ENCODE measurements at regions not wholly inside any gene's neighbourhood (a gene's known extent, or its start where the extent isn't known, plus 50 kb on each side); places are given as distances from the start of the nearest gene placed in this dataset.
"Not testable (repeated sequence)": the region's sequence is repeated elsewhere in the genome, so short reads cannot be mapped to it uniquely, and the experiment has no call there.

DNA sequence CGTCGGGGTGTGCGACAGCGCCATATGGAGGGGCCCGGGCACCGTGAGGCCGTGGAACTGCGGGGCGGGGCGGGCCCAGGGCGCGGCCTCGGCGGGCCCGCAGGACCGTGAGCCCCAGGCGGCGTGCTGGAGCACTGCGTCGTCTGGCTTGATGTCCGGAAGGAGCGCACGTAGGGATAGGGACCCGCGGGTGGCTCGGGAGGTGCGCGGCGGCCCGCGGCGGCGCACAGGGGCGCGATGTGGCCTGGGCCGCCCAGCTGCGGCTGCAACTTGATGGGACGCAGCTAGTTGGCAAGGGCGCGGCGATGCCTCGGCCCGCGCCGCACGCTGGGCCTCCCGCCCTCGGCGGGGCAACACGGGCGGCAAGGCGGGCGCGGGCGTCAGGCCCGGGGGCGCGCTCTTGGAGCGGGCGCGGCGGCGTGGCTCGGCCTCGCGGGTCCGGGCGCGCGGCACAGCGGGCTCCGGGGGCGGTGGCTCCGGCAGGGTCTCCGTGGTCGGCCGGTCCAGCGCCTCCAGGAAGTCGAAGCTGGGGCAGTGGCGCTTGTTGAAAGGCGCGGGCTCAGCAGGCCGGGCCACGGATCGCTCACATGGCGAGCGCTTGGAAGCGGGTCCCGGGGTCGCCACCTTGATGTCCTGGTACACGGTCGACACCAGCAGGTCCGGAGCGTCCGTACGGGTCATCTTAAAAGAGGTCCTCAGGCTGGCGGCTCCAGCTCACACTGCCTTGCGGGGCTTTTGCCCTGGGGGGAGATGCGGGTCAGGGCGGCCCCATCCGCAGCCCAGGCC, 302.0 kb downstream of the CCDC74A start:
- not testable (repeated sequence) for H3K36me3 ChIP-seq (ENCODE audit: control insufficient read depth in 4 of 4, insufficient read depth in 3 of 4, low read depth in 1 of 4, low read length in 3 of 4); DNase-seq (ENCODE audit: low spot score); H3K4me3 ChIP-seq (ENCODE audit: low read depth in 1 of 3, low read length in 3 of 3); H3K27ac ChIP-seq (ENCODE audit: low read depth in 1 of 2, low read length in 2 of 2); H3K4me1 ChIP-seq (ENCODE audit: control insufficient read depth in 4 of 4, insufficient read depth in 4 of 4, low read length in 3 of 4); H3K9ac ChIP-seq (ENCODE audit: low read depth in 1 of 2, low read length in 2 of 2); H3K27me3 ChIP-seq (ENCODE audit: control insufficient read depth in 4 of 4, insufficient read depth in 4 of 4, low read length in 3 of 4); H3K9me3 ChIP-seq (ENCODE audit: control insufficient read depth in 4 of 4, low read length in 3 of 4)
- 20% methylated on average over 101 of the region's 101 CpGs for WGBS

DNA sequence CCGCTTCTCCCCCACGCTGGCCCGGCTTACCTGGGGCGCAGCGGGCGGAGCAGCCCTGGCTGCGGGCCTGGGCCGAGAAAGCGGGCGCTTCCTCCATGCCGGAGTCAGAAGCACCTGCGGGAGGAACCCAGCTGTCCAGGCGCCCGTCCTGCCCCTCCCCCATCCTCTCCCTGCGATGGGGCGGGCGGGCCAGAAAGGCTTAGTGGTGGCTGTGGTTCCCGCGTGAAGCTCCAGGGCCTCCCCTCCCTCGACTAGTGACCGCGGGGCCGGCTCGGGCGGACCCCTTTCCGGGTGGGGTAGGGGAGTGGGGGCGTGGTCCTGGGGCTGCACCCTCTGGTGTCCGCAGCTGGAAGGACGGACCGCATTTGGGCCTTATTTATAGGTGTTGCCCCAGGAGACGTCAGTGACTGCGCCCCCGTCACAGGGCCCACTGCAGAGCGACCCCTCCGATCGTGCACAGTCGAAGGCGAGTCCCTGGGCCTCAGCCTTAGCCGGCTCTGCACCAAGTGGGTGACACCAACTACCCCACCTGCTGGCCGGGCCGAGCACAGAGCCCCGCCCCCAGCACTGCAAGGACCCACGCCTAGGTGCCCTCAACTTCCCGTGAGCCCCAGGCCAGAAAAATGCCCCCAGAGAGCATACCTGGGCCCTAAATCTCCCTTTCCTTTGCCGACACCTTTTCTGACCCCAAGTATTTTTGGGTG, 302.7 kb downstream of the CCDC74A start:
- H3K9ac ChIP-seq (ENCODE audit: low read depth in 1 of 2, low read length in 2 of 2); H3K4me3 ChIP-seq (ENCODE audit: low read depth in 1 of 3, low read length in 3 of 3); H3K27ac ChIP-seq (ENCODE audit: low read depth in 1 of 2, low read length in 2 of 2); H3K4me1 ChIP-seq (ENCODE audit: control insufficient read depth in 4 of 4, insufficient read depth in 4 of 4, low read length in 3 of 4); H3K9me3 ChIP-seq (ENCODE audit: control insufficient read depth in 4 of 4, low read length in 3 of 4); H3K27me3 ChIP-seq (ENCODE audit: control insufficient read depth in 4 of 4, insufficient read depth in 4 of 4, low read length in 3 of 4); H3K36me3 ChIP-seq (ENCODE audit: control insufficient read depth in 4 of 4, insufficient read depth in 3 of 4, low read depth in 1 of 4, low read length in 3 of 4); DNase-seq (ENCODE audit: low spot score): not testable (repeated sequence)
- WGBS, result 53% methylated on average over 45 of the region's 45 CpGs

DNA sequence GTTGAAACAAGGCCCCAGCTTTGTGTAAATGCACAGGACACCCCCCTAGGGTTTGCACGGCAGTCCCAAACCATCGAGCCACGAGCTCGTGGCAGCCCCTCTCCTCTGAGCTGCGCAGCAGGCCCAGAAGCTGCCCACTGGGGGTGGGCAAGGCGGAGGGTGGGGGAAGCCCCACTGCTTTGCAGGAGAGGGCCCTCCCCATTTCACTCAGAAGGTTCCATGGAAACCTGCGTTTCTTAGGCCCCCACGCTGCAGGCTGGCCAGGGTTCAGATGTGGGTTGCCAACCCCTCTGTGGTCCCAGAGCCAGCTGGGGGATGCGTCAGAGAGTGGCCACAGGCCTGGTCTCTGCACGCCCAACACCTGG, 303.2 kb downstream of the CCDC74A start:
- H3K9ac ChIP-seq (ENCODE audit: low read depth in 1 of 2, low read length in 2 of 2); H3K9me3 ChIP-seq (ENCODE audit: control insufficient read depth in 4 of 4, low read length in 3 of 4); H3K27ac ChIP-seq (ENCODE audit: low read depth in 1 of 2, low read length in 2 of 2); H3K27me3 ChIP-seq (ENCODE audit: control insufficient read depth in 4 of 4, insufficient read depth in 4 of 4, low read length in 3 of 4); H3K4me1 ChIP-seq (ENCODE audit: control insufficient read depth in 4 of 4, insufficient read depth in 4 of 4, low read length in 3 of 4); H3K4me3 ChIP-seq (ENCODE audit: low read depth in 1 of 3, low read length in 3 of 3); DNase-seq (ENCODE audit: low spot score); H3K36me3 ChIP-seq (ENCODE audit: control insufficient read depth in 4 of 4, insufficient read depth in 3 of 4, low read depth in 1 of 4, low read length in 3 of 4): not testable (repeated sequence)
- WGBS, result 93% methylated on average over 10 of the region's 10 CpGs

DNA sequence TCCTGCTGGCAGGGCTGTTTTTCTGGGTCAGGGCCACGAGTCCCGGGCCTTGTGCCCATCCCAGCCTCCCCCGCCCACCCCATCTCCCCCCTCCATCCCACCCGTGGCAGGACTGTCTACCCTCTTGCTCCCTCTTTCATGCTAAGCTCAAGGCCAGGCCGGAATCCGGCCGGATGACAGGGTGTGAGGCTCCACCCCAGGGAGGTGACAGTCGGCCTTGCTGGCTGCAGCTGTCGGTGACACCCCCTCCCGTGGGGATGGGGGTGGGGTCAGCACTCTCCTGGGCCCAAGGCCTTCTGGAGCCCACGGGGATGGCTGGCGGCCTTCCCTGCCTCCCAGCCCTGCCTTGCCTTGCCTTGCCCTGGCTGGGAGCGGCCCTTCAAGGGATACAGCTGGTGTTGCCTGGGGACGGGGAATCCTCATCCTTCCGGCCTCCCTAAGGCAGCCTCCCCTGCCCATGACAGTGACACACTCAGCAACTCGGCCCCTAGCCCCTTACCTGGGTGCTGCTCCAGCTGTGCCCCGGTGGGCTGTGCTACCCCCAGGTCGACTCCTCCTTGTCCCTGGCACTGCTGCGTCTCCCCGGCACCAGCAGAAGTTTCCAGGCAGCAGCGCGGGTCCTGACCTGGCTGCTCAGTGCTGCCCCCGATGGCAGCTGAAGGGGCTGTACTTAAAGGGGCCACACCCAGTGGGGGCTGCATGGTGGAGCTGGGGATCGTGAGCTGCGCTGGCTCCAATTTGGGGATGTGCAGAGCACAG, 303.9 kb downstream of the CCDC74A start:
- not testable (repeated sequence) for H3K9ac ChIP-seq (ENCODE audit: low read depth in 1 of 2, low read length in 2 of 2); H3K27ac ChIP-seq (ENCODE audit: low read depth in 1 of 2, low read length in 2 of 2); DNase-seq (ENCODE audit: low spot score); H3K4me3 ChIP-seq (ENCODE audit: low read depth in 1 of 3, low read length in 3 of 3); H3K9me3 ChIP-seq (ENCODE audit: control insufficient read depth in 4 of 4, low read length in 3 of 4); H3K4me1 ChIP-seq (ENCODE audit: control insufficient read depth in 4 of 4, insufficient read depth in 4 of 4, low read length in 3 of 4); H3K36me3 ChIP-seq (ENCODE audit: control insufficient read depth in 4 of 4, insufficient read depth in 3 of 4, low read depth in 1 of 4, low read length in 3 of 4); H3K27me3 ChIP-seq (ENCODE audit: control insufficient read depth in 4 of 4, insufficient read depth in 4 of 4, low read length in 3 of 4)
- 66% methylated on average over 25 of the region's 25 CpGs for WGBS

DNA sequence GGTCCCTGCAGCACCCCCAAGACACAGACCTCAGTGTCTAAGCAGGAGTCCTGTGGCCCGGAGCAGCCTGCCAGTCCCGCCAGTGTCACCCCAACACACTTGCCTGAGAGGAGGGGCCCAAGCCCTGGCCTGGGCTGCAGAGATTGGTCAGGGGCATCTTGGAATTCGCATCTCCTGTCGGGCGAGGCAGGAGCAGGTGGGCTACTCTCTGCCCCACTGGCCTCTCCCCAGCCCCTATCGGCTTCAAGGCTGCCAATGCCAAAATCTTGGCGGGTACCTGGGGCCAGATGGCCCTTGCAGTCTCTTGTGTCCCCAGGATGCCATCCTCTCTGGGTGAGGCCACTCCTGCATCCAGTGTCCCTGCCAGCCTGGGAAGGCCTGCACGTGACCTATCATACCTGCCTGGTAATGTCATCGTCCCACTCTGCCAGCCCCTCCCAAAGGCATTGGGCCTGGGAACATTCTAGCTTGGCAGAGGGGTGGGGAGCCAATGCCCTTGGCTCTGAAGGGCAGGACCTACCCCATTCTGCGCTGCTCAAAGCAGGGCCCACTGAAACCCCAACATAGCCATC, 304.6 kb downstream of the CCDC74A start:
- not testable (repeated sequence) for H3K9ac ChIP-seq (ENCODE audit: low read depth in 1 of 2, low read length in 2 of 2); H3K27me3 ChIP-seq (ENCODE audit: control insufficient read depth in 4 of 4, insufficient read depth in 4 of 4, low read length in 3 of 4); H3K4me1 ChIP-seq (ENCODE audit: control insufficient read depth in 4 of 4, insufficient read depth in 4 of 4, low read length in 3 of 4); H3K4me3 ChIP-seq (ENCODE audit: low read depth in 1 of 3, low read length in 3 of 3); H3K27ac ChIP-seq (ENCODE audit: low read depth in 1 of 2, low read length in 2 of 2); H3K9me3 ChIP-seq (ENCODE audit: control insufficient read depth in 4 of 4, low read length in 3 of 4); H3K36me3 ChIP-seq (ENCODE audit: control insufficient read depth in 4 of 4, insufficient read depth in 3 of 4, low read depth in 1 of 4, low read length in 3 of 4); DNase-seq (ENCODE audit: low spot score)
- WGBS, result 89% methylated on average over 10 of the region's 10 CpGs

DNA sequence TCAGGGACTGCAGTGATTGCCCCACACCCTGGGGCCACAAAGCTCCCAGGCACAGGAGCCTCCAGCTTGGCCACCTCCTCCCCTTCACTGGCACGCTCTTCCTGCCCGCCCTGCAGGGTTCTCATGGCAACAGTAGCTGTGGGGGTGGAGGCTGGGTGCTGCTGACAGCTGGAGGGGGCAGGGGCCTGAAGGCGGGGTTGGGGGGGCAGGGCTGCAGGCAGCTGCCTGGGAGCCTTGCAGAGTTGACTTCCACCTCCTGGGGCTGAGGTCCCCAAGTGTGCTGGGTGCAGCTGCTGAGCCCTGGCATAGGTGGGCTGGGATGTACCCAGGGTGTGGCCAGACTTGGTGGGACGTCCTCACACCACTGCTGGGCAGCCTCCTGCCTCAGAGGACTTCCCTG, 305.2 kb downstream of the CCDC74A start:
- H3K36me3 ChIP-seq (ENCODE audit: control insufficient read depth in 4 of 4, insufficient read depth in 3 of 4, low read depth in 1 of 4, low read length in 3 of 4); H3K9ac ChIP-seq (ENCODE audit: low read depth in 1 of 2, low read length in 2 of 2); H3K9me3 ChIP-seq (ENCODE audit: control insufficient read depth in 4 of 4, low read length in 3 of 4); H3K27ac ChIP-seq (ENCODE audit: low read depth in 1 of 2, low read length in 2 of 2); DNase-seq (ENCODE audit: low spot score); H3K4me3 ChIP-seq (ENCODE audit: low read depth in 1 of 3, low read length in 3 of 3); H3K27me3 ChIP-seq (ENCODE audit: control insufficient read depth in 4 of 4, insufficient read depth in 4 of 4, low read length in 3 of 4); H3K4me1 ChIP-seq (ENCODE audit: control insufficient read depth in 4 of 4, insufficient read depth in 4 of 4, low read length in 3 of 4): not testable (repeated sequence)
- WGBS, result 57% methylated on average over 4 of the region's 4 CpGs

DNA sequence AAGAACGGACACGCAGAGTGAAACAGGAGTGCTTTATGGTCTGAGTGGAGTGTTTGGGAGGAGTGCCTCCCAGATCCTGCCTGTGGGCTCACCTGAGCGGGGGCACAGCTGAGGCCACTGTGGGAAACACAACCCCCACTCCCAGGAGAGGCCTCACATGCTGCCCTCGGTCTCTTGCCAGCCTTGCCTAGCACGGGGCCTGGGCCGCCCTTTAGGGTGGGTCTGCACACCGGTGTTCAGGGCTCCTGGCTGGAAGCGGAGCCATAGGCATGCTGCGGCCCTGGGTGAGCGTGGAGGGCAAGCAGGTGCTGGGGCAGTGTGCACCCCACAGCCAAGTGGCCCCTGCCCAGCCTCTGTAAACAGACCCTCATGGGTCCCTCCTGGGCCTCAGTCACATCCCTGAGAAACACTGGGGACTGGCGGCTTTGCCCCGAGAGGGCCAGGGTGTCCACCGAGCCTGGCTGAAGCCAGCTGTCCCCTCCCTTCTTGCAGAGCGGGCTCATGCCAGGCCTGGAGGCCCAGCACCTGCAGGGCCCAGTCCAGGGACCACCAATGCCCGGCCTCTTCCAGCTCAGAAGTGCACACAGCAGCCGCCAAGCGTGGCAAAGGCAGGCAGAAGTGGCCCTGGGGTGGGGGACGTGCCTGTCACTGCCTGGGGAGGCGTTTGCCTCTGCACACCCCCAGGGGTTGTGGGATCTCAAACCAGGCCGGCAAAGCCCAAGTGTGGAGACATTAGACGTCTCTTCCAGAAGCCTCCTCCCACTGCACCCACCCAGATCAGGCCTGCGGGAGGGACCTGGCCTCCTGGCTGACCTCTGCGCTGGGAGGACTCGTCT, 305.9 kb downstream of the CCDC74A start:
- H3K27ac ChIP-seq (ENCODE audit: low read depth in 1 of 2, low read length in 2 of 2); H3K27me3 ChIP-seq (ENCODE audit: control insufficient read depth in 4 of 4, insufficient read depth in 4 of 4, low read length in 3 of 4); H3K4me1 ChIP-seq (ENCODE audit: control insufficient read depth in 4 of 4, insufficient read depth in 4 of 4, low read length in 3 of 4); H3K9ac ChIP-seq (ENCODE audit: low read depth in 1 of 2, low read length in 2 of 2); H3K4me3 ChIP-seq (ENCODE audit: low read depth in 1 of 3, low read length in 3 of 3); H3K36me3 ChIP-seq (ENCODE audit: control insufficient read depth in 4 of 4, insufficient read depth in 3 of 4, low read depth in 1 of 4, low read length in 3 of 4); DNase-seq (ENCODE audit: low spot score); H3K9me3 ChIP-seq (ENCODE audit: control insufficient read depth in 4 of 4, low read length in 3 of 4): not testable (repeated sequence)
- WGBS, result 90% methylated on average over 24 of the region's 24 CpGs

All from liver (tissue), 6 donors.